NT2/D1 (cell line): ENCODE measurements at regions not wholly inside any gene's neighbourhood (a gene's known extent, or its start where the extent isn't known, plus 50 kb on each side); places are given as distances from the start of the nearest gene placed in this dataset.

ENCODE experiments used
- SUZ12 ChIP-seq: IDR thresholded peaks from 2 replicates; pipeline ENCODE4 v1.6.1; 2011; ENCODE audit not compliant: insufficient read length, insufficient read depth; ENCODE audit errors: extremely low read depth
- YY1 ChIP-seq: IDR thresholded peaks from 2 replicates; pipeline ENCODE4 v1.6.1; 2011; ENCODE audit not compliant: insufficient read length, insufficient read depth
- ZNF274 ChIP-seq: IDR thresholded peaks from 2 replicates; pipeline ENCODE4 v1.6.1; 2011; ENCODE audit warnings: mild to moderate bottlenecking, low read depth, low read length

- TF ChIP-seq ZNF274 (no peak), YY1 (no peak), SUZ12 (no peak)
Observed at GRCh38 chr6:11328613-11329247, 96.3 kb upstream of the NEDD9 start.
